ENCODE measurements at regions not wholly inside any gene's neighbourhood (a gene's known extent, or its start where the extent isn't known, plus 50 kb on each side); places are given as distances from the start of the nearest gene placed in this dataset.

DNA sequence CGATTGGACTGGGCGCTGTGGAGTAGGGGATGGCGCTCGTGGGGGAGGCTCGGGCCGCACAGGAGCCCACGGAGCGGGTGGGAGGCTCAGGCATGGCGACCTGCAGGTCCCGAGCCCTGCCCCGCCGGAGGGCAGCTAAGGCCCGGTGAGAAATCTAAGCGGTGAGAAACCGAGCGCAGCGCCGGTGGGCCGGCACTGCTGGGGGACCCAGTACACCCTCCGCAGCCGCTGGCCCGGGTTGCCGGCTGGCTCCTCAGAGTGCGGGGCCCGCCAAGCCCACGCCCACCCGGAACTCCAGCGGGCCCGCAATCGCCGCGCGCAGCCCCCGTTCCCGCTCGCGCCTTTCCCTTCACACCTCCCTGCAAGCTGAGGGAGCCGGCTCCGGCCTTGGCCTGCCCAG is 59.7 kb upstream of the MYLIP start:
- TF ChIP-seq, protein P1, sequence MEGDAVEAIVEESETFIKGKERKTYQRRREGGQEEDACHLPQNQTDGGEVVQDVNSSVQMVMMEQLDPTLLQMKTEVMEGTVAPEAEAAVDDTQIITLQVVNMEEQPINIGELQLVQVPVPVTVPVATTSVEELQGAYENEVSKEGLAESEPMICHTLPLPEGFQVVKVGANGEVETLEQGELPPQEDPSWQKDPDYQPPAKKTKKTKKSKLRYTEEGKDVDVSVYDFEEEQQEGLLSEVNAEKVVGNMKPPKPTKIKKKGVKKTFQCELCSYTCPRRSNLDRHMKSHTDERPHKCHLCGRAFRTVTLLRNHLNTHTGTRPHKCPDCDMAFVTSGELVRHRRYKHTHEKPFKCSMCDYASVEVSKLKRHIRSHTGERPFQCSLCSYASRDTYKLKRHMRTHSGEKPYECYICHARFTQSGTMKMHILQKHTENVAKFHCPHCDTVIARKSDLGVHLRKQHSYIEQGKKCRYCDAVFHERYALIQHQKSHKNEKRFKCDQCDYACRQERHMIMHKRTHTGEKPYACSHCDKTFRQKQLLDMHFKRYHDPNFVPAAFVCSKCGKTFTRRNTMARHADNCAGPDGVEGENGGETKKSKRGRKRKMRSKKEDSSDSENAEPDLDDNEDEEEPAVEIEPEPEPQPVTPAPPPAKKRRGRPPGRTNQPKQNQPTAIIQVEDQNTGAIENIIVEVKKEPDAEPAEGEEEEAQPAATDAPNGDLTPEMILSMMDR (IDR thresholded peaks at IDR 0.05; ENCODE audit: low read depth, low read length) = no peak
- TF ChIP-seq EZH2phosphoT487 (IDR thresholded peaks at IDR 0.05; ENCODE audit: low read depth) = no peak
